ENCODE measurements at regions not wholly inside any gene's neighbourhood (a gene's known extent, or its start where the extent isn't known, plus 50 kb on each side); places are given as distances from the start of the nearest gene placed in this dataset.

DNA sequence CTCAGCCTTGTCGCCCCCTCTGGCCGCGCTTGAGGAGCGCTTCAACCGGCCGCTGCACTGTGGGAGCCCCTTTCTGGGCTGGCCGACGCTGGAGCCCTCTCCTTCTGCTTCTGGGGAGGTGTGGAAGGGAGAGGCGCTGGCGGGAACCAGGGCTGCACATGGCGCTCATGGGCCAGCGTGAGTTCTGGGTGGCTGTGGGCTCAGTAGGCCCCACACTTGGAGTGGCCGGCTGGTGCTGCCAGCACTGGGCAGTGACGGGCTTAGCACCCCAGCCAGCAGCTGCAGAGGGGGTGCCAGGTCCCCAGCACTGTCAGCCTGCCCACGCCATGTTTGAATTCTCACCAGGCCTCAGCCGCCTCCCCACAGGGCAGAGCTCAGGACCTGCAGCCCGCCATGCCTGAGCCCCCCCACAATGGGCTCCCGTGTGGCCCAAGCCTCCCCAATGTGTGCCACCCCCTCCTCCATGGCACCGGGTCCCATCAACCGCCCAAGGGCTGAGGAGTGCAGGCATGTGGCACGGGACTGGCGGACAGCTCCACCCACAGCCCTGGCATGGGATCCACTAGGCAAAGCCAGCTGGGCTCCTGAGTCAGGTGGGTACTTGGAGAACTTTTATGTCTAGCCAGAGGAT, 615.2 kb downstream of the TRIML1 start:
- Histone ChIP-seq H3K4me3 (no peak overlapping the region), H3K27ac (no peak overlapping the region), H3K4me1 (no peaks in the 10 kb centered on the region), H3K36me3 (no peaks in the 10 kb centered on the region), H3K9me3 (no peaks in the 10 kb centered on the region), H3K27me3 (no peaks in the 10 kb centered on the region)
- intact Hi-C loops (cut with DNase I; ENCODE audit: low total_unique reads): no loop called here
- DNase-seq: no peak
- TF ChIP-seq, protein P1, sequence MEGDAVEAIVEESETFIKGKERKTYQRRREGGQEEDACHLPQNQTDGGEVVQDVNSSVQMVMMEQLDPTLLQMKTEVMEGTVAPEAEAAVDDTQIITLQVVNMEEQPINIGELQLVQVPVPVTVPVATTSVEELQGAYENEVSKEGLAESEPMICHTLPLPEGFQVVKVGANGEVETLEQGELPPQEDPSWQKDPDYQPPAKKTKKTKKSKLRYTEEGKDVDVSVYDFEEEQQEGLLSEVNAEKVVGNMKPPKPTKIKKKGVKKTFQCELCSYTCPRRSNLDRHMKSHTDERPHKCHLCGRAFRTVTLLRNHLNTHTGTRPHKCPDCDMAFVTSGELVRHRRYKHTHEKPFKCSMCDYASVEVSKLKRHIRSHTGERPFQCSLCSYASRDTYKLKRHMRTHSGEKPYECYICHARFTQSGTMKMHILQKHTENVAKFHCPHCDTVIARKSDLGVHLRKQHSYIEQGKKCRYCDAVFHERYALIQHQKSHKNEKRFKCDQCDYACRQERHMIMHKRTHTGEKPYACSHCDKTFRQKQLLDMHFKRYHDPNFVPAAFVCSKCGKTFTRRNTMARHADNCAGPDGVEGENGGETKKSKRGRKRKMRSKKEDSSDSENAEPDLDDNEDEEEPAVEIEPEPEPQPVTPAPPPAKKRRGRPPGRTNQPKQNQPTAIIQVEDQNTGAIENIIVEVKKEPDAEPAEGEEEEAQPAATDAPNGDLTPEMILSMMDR (IDR thresholded peaks at IDR 0.05): no peak
- TF ChIP-seq POLR2A (IDR thresholded peaks at IDR 0.05): no peak

DNA sequence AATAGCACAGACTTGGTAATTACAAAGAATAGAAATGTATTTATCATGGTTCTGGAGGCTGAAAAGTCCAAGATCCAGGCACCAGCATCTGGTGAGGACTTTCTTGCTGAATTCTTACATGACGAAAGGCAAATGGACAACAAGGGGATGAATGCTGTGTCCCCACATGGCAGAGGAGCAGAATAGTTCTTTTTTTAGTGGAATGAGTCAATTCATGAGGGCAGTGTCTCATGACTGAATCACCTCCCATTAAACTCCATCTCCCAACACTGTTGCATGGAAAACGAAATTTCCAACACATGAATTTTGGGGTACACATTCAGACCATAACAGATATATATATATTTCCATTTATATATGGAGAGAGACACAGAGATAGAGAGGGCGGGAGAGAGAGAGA, 628.3 kb downstream of the TRIML1 start:
- DNase-seq: no peak
- Histone ChIP-seq H3K27ac (no peak overlapping the region), H3K9me3 (no peaks in the 10 kb centered on the region), H3K36me3 (no peaks in the 10 kb centered on the region), H3K4me1 (no peaks in the 10 kb centered on the region), H3K4me3 (no peak overlapping the region), H3K27me3 (no peaks in the 10 kb centered on the region)
- intact Hi-C loops (cut with DNase I; ENCODE audit: low total_unique reads): no loop called here
- TF ChIP-seq, protein P1 (IDR thresholded peaks at IDR 0.05): no peak
- TF ChIP-seq POLR2A (IDR thresholded peaks at IDR 0.05): no peak

DNA sequence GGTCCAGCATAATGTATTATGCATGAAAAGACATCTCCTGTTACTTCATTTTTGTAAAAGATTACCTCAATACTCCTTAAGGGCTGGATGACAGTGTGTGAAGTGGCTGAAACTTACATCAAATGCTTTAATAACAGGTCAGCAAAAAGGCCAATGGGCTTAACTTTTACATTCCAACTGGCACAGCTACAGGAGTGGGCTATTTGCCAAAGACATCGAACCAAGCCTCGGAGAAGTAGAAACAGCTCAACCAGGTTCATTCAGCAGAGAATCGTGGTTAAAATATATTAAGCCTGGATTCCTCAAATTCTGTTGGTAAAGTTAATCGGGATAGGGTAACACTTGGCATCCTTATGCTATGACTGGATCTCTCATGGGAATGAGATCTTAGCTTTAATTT, 639.7 kb downstream of the TRIML1 start:
- TF ChIP-seq POLR2A (IDR thresholded peaks at IDR 0.05): no peak
- TF ChIP-seq, protein P1 (IDR thresholded peaks at IDR 0.05): no peak
- H3K27ac ChIP-seq: no peak overlapping the region
- intact Hi-C loops (cut with DNase I; ENCODE audit: low total_unique reads): no loop called here
- H3K36me3 ChIP-seq: no peaks in the 10 kb centered on the region
- no peak overlapping the region for H3K4me3 ChIP-seq
- no peaks in the 10 kb centered on the region for H3K9me3 ChIP-seq
- DNase-seq: no peak
- no peaks in the 10 kb centered on the region for H3K27me3 ChIP-seq
- no peaks in the 10 kb centered on the region for H3K4me1 ChIP-seq

DNA sequence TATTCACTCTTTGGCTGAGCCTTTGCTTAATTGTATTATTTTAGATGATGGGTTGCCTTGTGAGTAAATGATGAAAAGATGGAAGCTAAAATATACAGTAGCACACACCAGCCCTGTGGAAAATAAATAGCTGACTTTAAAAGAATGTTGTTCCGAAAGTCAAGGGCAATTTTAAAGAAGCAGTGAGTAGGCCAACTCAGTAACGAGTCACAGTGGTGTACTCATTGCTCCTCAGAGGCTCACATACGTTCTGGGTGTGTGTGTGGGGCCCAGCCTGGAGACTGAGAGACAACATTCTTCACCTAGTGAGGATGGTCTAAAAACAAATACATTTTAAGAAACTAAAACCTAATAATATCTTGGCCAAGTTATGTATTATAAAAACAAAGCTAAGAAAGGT, 640.3 kb downstream of the TRIML1 start:
- Histone ChIP-seq H3K9me3 (no peaks in the 10 kb centered on the region), H3K4me1 (no peaks in the 10 kb centered on the region), H3K36me3 (no peaks in the 10 kb centered on the region), H3K4me3 (no peak overlapping the region), H3K27me3 (no peaks in the 10 kb centered on the region), H3K27ac (no peak overlapping the region)
- intact Hi-C loops (cut with DNase I; ENCODE audit: low total_unique reads): no loop called here
- TF ChIP-seq, protein P1 (IDR thresholded peaks at IDR 0.05): no peak
- TF ChIP-seq POLR2A (IDR thresholded peaks at IDR 0.05): no peak
- no peak for DNase-seq

DNA sequence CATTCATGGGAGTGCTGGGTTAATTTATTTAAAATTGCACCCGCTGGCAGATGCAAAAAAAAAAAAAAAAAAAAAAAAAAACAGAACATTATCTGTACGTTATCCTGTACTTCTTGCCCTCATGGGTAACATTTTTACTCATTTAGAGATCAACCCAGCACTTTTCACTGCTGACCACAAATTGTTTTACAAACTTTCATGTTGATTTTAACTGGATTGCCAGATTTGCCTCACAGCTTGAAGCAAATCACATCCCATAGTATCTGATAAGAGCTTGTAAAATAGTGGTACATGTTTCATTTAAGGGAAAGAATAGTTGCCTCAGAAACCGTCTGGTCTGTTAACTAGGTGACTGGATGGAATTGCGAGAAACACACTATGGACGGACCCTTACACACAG, 640.8 kb downstream of the TRIML1 start:
- intact Hi-C loops (cut with DNase I; ENCODE audit: low total_unique reads): no loop called here
- TF ChIP-seq, protein P1 (IDR thresholded peaks at IDR 0.05): no peak
- no peak for TF ChIP-seq POLR2A (IDR thresholded peaks at IDR 0.05)
- H3K9me3 ChIP-seq: no peaks in the 10 kb centered on the region
- no peak for DNase-seq
- no peak overlapping the region for H3K4me3 ChIP-seq
- H3K27me3 ChIP-seq: no peaks in the 10 kb centered on the region
- no peak overlapping the region for H3K27ac ChIP-seq
- no peaks in the 10 kb centered on the region for H3K36me3 ChIP-seq
- H3K4me1 ChIP-seq: no peaks in the 10 kb centered on the region
